Bronchial epithelial cell (primary cell): ENCODE measurements at regions not wholly inside any gene's neighbourhood (a gene's known extent, or its start where the extent isn't known, plus 50 kb on each side); places are given as distances from the start of the nearest gene placed in this dataset.
"Not testable (repeated sequence)": the region's sequence is repeated elsewhere in the genome, so short reads cannot be mapped to it uniquely, and the experiment has no call there.

Experiments
- DNase-seq: peaks from one replicate; pipeline ENCODE4 v3.0.0-alpha.2; 2010; ENCODE audit warnings: low read depth
- FAIRE-seq: peaks from 2 replicates; lab custom pipeline; 2011; peaks lifted over from hg19 to GRCh38; lab: Jason Lieb, UNC
- H3K27me3 ChIP-seq: 2 replicates; pipeline ENCODE4 v1.5.1; 2011; ENCODE audit warnings: low read length; ENCODE audit not compliant: control insufficient read depth, insufficient read depth
- H3K36me3 ChIP-seq: 2 replicates; pipeline ENCODE4 v1.5.1; 2011; ENCODE audit warnings: low read length; ENCODE audit not compliant: control insufficient read depth, insufficient read depth
- H3K4me3 ChIP-seq: 2 replicates; pipeline ENCODE4 v1.5.1; 2011; ENCODE audit warnings: mild to moderate bottlenecking, low read depth, low read length, control low read depth
- CTCF ChIP-seq: IDR thresholded peaks from 2 replicates; pipeline ENCODE4 v1.5.1; 2011; ENCODE audit warnings: mild to moderate bottlenecking, moderate library complexity, low read length, control low read depth, inconsistent platforms; ENCODE audit not compliant: insufficient read depth, severe bottlenecking

- FAIRE-seq (peak; percentile 28), DNase-seq (no peak)
- no peaks in the 10 kb centered on the region for H3K27me3 ChIP-seq
- H3K4me3 ChIP-seq, result no peak overlapping the region
- TF ChIP-seq CTCF, result no peak
- no peaks in the 10 kb centered on the region for H3K36me3 ChIP-seq
Observed at GRCh38 chr12:47340411-47341015, 260.8 kb upstream of the AMIGO2 start.

- Histone ChIP-seq H3K4me3 (no peak overlapping the region), H3K27me3 (no peaks in the 10 kb centered on the region), H3K36me3 (no peaks in the 10 kb centered on the region)
- no peak for TF ChIP-seq CTCF
- DNase-seq, result no peak
- FAIRE-seq, result no peak
Observed at GRCh38 chr12:47337581-47337980, 257.8 kb upstream of the AMIGO2 start.

GRCh38 chr12:47333271-47333858, 253.6 kb upstream of the AMIGO2 start:
- H3K36me3 ChIP-seq, FAIRE-seq, DNase-seq, H3K27me3 ChIP-seq, H3K4me3 ChIP-seq: not testable (repeated sequence)

- DNase-seq (peak; percentile 55), FAIRE-seq (no peak)
- TF ChIP-seq CTCF, result no peak
- H3K27me3 ChIP-seq, result no peaks in the 10 kb centered on the region
- no peak overlapping the region for H3K4me3 ChIP-seq
- no peaks in the 10 kb centered on the region for H3K36me3 ChIP-seq
Observed at GRCh38 chr12:47328831-47329545, 249.2 kb upstream of the AMIGO2 start.

GRCh38 chr12:47326190-47326589, 246.4 kb upstream of the AMIGO2 start:
- TF ChIP-seq CTCF, result no peak

GRCh38 chr12:47323802-47324201, 244.0 kb upstream of the AMIGO2 start:
- FAIRE-seq (no peak), DNase-seq (no peak)
- no peaks in the 10 kb centered on the region for H3K27me3 ChIP-seq
- no peak for TF ChIP-seq CTCF
- no peak overlapping the region for H3K4me3 ChIP-seq
- no peaks in the 10 kb centered on the region for H3K36me3 ChIP-seq

More at GRCh38 chr12:47326190-47326589, 246.4 kb upstream of the AMIGO2 start:
- H3K27me3 ChIP-seq, result no peaks in the 10 kb centered on the region
- no peak for FAIRE-seq
- no peak for DNase-seq
- H3K4me3 ChIP-seq, result no peak overlapping the region
- H3K36me3 ChIP-seq, result no peaks in the 10 kb centered on the region
